HG03439 (cell line): ENCODE measurements at regions not wholly inside any gene's neighbourhood (a gene's known extent, or its start where the extent isn't known, plus 50 kb on each side); places are given as distances from the start of the nearest gene placed in this dataset.

Source experiments
- ATAC-seq: cut with Tn5 transposase; IDR thresholded peaks from one replicate; pipeline ENCODE4 v1.9.1; 2021; ENCODE audit warnings: mild to moderate bottlenecking, moderate library complexity; ENCODE audit not compliant: unreplicated experiment

GRCh38 chr9:79001012-79001411 is 570.8 kb upstream of the TLE4 start:
- ATAC-seq = no peak

- no peak for ATAC-seq
Measured at GRCh38 chr9:79003514-79003913, 568.3 kb upstream of the TLE4 start.

GRCh38 chr9:79004032-79004431 is 567.7 kb upstream of the TLE4 start:
- ATAC-seq = no peak

GRCh38 chr9:79006546-79006945 is 565.2 kb upstream of the TLE4 start:
- ATAC-seq = no peak

- ATAC-seq = peak; percentile 98
Measured at GRCh38 chr9:79007701-79008483, 563.9 kb upstream of the TLE4 start.

GRCh38 chr9:79008916-79009315 is 562.8 kb upstream of the TLE4 start:
- ATAC-seq = no peak

GRCh38 chr9:79011461-79011860 is 560.3 kb upstream of the TLE4 start:
- ATAC-seq = no peak

- ATAC-seq = no peak
Measured at GRCh38 chr9:79012561-79012960, 559.2 kb upstream of the TLE4 start.

- ATAC-seq = no peak
Measured at GRCh38 chr9:79013715-79014610, 557.8 kb upstream of the TLE4 start.

GRCh38 chr9:79014929-79015699 is 556.7 kb upstream of the TLE4 start:
- no peak for ATAC-seq

- no peak for ATAC-seq
Measured at GRCh38 chr9:79015951-79016350, 555.8 kb upstream of the TLE4 start.

- no peak for ATAC-seq
Measured at GRCh38 chr9:79020276-79020675, 551.5 kb upstream of the TLE4 start.

GRCh38 chr9:79021084-79021483 is 550.7 kb upstream of the TLE4 start:
- no peak for ATAC-seq

GRCh38 chr9:79023134-79023580 is 548.6 kb upstream of the TLE4 start:
- ATAC-seq = no peak

- peak; percentile 80 for ATAC-seq
Measured at GRCh38 chr9:79026316-79026715, 545.4 kb upstream of the TLE4 start.

GRCh38 chr9:79028101-79028500 is 543.7 kb upstream of the TLE4 start:
- no peak for ATAC-seq

GRCh38 chr9:79034583-79034982 is 537.2 kb upstream of the TLE4 start:
- no peak for ATAC-seq

- ATAC-seq = no peak
Measured at GRCh38 chr9:79037338-79037737, 534.4 kb upstream of the TLE4 start.

- no peak for ATAC-seq
Measured at GRCh38 chr9:79040671-79041070, 531.1 kb upstream of the TLE4 start.

GRCh38 chr9:79041266-79041665 is 530.5 kb upstream of the TLE4 start:
- no peak for ATAC-seq

- no peak for ATAC-seq
Measured at GRCh38 chr9:79043916-79044315, 527.8 kb upstream of the TLE4 start.
